ENCODE measurements at regions not wholly inside any gene's neighbourhood (a gene's known extent, or its start where the extent isn't known, plus 50 kb on each side); places are given as distances from the start of the nearest gene placed in this dataset.

DNA sequence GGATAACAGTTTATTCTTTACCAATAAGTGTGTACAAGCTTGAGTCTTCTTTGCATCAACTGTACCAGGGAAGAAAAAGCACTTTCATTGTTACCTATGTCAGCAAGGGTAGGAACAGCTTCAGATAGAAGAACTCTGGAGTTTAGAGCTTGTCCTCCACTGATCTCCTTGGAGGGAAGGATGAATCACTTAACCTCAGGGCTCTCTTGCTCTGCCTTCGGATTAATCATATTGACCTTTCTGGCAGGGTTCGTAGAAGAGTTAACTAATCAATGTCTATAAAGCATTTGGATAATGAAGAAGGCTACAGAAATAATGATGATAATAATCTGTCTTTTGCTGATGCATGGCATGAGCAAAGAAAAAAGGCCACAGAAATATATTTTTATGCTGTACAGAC lies 339.5 kb upstream of the TPK1 start:
- H3K9me2 ChIP-seq (ENCODE audit: insufficient read depth) = no peaks in the 10 kb centered on the region
- H3F3A ChIP-seq (replicated peaks; ENCODE audit: low read depth) = no peaks in the 10 kb centered on the region
- no peak overlapping the region for H3K4me3 Mint-ChIP-seq
- no peak overlapping the region for H3K27ac ChIP-seq (ENCODE audit: low read depth)
- H3K4me3 ChIP-seq = no peak overlapping the region
- ATAC-seq (no peak), DNase-seq (ENCODE audit: low spot score) (no peak)
- H4K20me1 ChIP-seq (replicated peaks; ENCODE audit: insufficient read depth) = no peaks in the 10 kb centered on the region
- H2AFZ ChIP-seq = no peak overlapping the region
- H3K4me2 ChIP-seq = no peak overlapping the region
- no peaks in the 10 kb centered on the region for H3K79me2 ChIP-seq (replicated peaks; ENCODE audit: insufficient read depth)
- no peaks in the 10 kb centered on the region for H3K27me3 ChIP-seq (ENCODE audit: insufficient read depth)
- H3K4me1 ChIP-seq (ENCODE audit: insufficient read depth) = no peaks in the 10 kb centered on the region
- H3K27me3 Mint-ChIP-seq (ENCODE audit: insufficient read depth, low read depth, poor library complexity) = peaks cover 4% of the 10 kb centered on the region
- H3K9me3 Mint-ChIP-seq = peaks cover 83% of the 10 kb centered on the region
- H3K36me3 ChIP-seq (ENCODE audit: insufficient read depth) = no peaks in the 10 kb centered on the region
- H3K36me3 Mint-ChIP-seq (ENCODE audit: low read depth) = peaks cover 14% of the 10 kb centered on the region; the same call in 1 of the 3 replicates
- H3K27ac Mint-ChIP-seq = no peak overlapping the region
- H3K4me1 Mint-ChIP-seq = no peaks in the 10 kb centered on the region
- TF ChIP-seq CREB1 (CRISPR knock-in tag; IDR thresholded peaks at IDR 0.05; ENCODE audit: low read depth) = no peak
- TF ChIP-seq POLR2AphosphoS5 (IDR thresholded peaks at IDR 0.05; ENCODE audit: low read depth) = no peak
- TF ChIP-seq, protein P1, sequence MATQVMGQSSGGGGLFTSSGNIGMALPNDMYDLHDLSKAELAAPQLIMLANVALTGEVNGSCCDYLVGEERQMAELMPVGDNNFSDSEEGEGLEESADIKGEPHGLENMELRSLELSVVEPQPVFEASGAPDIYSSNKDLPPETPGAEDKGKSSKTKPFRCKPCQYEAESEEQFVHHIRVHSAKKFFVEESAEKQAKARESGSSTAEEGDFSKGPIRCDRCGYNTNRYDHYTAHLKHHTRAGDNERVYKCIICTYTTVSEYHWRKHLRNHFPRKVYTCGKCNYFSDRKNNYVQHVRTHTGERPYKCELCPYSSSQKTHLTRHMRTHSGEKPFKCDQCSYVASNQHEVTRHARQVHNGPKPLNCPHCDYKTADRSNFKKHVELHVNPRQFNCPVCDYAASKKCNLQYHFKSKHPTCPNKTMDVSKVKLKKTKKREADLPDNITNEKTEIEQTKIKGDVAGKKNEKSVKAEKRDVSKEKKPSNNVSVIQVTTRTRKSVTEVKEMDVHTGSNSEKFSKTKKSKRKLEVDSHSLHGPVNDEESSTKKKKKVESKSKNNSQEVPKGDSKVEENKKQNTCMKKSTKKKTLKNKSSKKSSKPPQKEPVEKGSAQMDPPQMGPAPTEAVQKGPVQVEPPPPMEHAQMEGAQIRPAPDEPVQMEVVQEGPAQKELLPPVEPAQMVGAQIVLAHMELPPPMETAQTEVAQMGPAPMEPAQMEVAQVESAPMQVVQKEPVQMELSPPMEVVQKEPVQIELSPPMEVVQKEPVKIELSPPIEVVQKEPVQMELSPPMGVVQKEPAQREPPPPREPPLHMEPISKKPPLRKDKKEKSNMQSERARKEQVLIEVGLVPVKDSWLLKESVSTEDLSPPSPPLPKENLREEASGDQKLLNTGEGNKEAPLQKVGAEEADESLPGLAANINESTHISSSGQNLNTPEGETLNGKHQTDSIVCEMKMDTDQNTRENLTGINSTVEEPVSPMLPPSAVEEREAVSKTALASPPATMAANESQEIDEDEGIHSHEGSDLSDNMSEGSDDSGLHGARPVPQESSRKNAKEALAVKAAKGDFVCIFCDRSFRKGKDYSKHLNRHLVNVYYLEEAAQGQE (IDR thresholded peaks at IDR 0.05; ENCODE audit: unreplicated experiment) = no peak
- TF ChIP-seq JUNB (IDR thresholded peaks at IDR 0.05; ENCODE audit: unreplicated experiment) = no peak
- TF ChIP-seq ZNF114 (CRISPR knock-in tag; IDR thresholded peaks at IDR 0.05) = no peak
- no peak for TF ChIP-seq EZH2phosphoT487 (IDR thresholded peaks at IDR 0.05; ENCODE audit: unreplicated experiment)
- TF ChIP-seq EZH2 (IDR thresholded peaks at IDR 0.05; ENCODE audit: low read depth, unreplicated experiment) = no peak
- no peak for TF ChIP-seq ZNF331 (CRISPR knock-in tag; IDR thresholded peaks at IDR 0.05; ENCODE audit: low read depth)
- no peak for TF ChIP-seq STAT1 (IDR thresholded peaks at IDR 0.05; ENCODE audit: unreplicated experiment)
- TF ChIP-seq, protein P2, sequence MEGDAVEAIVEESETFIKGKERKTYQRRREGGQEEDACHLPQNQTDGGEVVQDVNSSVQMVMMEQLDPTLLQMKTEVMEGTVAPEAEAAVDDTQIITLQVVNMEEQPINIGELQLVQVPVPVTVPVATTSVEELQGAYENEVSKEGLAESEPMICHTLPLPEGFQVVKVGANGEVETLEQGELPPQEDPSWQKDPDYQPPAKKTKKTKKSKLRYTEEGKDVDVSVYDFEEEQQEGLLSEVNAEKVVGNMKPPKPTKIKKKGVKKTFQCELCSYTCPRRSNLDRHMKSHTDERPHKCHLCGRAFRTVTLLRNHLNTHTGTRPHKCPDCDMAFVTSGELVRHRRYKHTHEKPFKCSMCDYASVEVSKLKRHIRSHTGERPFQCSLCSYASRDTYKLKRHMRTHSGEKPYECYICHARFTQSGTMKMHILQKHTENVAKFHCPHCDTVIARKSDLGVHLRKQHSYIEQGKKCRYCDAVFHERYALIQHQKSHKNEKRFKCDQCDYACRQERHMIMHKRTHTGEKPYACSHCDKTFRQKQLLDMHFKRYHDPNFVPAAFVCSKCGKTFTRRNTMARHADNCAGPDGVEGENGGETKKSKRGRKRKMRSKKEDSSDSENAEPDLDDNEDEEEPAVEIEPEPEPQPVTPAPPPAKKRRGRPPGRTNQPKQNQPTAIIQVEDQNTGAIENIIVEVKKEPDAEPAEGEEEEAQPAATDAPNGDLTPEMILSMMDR (conservative IDR thresholded peaks at IDR 0.05; ENCODE audit: low read depth in 2 of 2) = no peak
- TF ChIP-seq NANOG (IDR thresholded peaks at IDR 0.05; ENCODE audit: borderline replicate concordance) = no peak
- TF ChIP-seq, protein P3, sequence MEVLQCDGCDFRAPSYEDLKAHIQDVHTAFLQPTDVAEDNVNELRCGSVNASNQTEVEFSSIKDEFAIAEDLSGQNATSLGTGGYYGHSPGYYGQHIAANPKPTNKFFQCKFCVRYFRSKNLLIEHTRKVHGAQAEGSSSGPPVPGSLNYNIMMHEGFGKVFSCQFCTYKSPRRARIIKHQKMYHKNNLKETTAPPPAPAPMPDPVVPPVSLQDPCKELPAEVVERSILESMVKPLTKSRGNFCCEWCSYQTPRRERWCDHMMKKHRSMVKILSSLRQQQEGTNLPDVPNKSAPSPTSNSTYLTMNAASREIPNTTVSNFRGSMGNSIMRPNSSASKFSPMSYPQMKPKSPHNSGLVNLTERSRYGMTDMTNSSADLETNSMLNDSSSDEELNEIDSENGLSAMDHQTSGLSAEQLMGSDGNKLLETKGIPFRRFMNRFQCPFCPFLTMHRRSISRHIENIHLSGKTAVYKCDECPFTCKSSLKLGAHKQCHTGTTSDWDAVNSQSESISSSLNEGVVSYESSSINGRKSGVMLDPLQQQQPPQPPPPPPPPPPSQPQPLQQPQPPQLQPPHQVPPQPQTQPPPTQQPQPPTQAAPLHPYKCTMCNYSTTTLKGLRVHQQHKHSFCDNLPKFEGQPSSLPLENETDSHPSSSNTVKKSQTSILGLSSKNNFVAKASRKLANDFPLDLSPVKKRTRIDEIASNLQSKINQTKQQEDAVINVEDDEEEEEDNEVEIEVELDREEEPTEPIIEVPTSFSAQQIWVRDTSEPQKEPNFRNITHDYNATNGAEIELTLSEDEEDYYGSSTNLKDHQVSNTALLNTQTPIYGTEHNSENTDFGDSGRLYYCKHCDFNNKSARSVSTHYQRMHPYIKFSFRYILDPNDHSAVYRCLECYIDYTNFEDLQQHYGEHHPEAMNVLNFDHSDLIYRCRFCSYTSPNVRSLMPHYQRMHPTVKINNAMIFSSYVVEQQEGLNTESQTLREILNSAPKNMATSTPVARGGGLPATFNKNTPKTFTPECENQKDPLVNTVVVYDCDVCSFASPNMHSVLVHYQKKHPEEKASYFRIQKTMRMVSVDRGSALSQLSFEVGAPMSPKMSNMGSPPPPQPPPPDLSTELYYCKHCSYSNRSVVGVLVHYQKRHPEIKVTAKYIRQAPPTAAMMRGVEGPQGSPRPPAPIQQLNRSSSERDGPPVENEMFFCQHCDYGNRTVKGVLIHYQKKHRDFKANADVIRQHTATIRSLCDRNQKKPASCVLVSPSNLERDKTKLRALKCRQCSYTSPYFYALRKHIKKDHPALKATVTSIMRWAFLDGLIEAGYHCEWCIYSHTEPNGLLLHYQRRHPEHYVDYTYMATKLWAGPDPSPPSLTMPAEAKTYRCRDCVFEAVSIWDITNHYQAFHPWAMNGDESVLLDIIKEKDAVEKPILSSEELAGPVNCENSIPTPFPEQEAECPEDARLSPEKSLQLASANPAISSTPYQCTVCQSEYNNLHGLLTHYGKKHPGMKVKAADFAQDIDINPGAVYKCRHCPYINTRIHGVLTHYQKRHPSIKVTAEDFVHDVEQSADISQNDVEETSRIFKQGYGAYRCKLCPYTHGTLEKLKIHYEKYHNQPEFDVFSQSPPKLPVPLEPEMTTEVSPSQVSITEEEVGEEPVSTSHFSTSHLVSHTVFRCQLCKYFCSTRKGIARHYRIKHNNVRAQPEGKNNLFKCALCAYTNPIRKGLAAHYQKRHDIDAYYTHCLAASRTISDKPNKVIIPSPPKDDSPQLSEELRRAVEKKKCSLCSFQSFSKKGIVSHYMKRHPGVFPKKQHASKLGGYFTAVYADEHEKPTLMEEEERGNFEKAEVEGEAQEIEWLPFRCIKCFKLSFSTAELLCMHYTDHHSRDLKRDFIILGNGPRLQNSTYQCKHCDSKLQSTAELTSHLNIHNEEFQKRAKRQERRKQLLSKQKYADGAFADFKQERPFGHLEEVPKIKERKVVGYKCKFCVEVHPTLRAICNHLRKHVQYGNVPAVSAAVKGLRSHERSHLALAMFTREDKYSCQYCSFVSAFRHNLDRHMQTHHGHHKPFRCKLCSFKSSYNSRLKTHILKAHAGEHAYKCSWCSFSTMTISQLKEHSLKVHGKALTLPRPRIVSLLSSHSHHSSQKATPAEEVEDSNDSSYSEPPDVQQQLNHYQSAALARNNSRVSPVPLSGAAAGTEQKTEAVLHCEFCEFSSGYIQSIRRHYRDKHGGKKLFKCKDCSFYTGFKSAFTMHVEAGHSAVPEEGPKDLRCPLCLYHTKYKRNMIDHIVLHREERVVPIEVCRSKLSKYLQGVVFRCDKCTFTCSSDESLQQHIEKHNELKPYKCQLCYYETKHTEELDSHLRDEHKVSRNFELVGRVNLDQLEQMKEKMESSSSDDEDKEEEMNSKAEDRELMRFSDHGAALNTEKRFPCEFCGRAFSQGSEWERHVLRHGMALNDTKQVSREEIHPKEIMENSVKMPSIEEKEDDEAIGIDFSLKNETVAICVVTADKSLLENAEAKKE (CRISPR knock-in tag; IDR thresholded peaks at IDR 0.05) = no peak
- TF ChIP-seq, protein P4, sequence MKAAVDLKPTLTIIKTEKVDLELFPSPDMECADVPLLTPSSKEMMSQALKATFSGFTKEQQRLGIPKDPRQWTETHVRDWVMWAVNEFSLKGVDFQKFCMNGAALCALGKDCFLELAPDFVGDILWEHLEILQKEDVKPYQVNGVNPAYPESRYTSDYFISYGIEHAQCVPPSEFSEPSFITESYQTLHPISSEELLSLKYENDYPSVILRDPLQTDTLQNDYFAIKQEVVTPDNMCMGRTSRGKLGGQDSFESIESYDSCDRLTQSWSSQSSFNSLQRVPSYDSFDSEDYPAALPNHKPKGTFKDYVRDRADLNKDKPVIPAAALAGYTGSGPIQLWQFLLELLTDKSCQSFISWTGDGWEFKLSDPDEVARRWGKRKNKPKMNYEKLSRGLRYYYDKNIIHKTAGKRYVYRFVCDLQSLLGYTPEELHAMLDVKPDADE (IDR thresholded peaks at IDR 0.05) = no peak

Measured in GM23338 (cell line).